GM12865 (cell line): ENCODE measurements at regions not wholly inside any gene's neighbourhood (a gene's known extent, or its start where the extent isn't known, plus 50 kb on each side); places are given as distances from the start of the nearest gene placed in this dataset.

Source experiments
- DNase-seq: peaks from one replicate; pipeline ENCODE4 v3.0.0; 2010; ENCODE audit warnings: low read depth
- H3K4me3 ChIP-seq: 2 replicates; pipeline ENCODE4 v1.5.1; 2011; ENCODE audit warnings: mild to moderate bottlenecking, low read depth, low read length, control low read depth
- TF ChIP-seq, protein P1 (sequence below): IDR thresholded peaks from 2 replicates; pipeline ENCODE4 v1.5.1; 2011; ENCODE audit warnings: low read length, control low read depth, low read depth, inconsistent platforms; ENCODE audit not compliant: insufficient read depth; ENCODE audit errors: missing control alignments

DNA sequence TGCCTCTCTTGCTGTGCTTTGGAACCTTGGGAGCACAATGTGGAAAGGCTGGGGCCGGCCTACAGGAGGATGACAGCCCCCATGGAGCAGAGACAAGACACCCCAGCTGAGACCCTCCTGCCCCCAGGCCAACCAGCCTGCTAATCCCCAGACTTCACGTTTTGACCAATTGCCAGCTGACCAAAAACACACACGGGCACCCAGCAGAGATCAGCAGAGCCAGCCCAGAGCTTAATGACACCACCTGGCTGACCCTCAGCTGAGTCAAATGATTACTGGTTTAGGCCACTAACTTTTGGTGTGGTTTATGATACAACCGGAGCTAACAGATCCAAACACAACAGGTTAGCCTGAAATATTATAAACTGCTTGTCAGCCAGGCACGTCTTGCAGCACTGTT, 111.2 kb upstream of the KIF5B start:
- H3K4me3 ChIP-seq = no peak overlapping the region
- TF ChIP-seq, protein P1, sequence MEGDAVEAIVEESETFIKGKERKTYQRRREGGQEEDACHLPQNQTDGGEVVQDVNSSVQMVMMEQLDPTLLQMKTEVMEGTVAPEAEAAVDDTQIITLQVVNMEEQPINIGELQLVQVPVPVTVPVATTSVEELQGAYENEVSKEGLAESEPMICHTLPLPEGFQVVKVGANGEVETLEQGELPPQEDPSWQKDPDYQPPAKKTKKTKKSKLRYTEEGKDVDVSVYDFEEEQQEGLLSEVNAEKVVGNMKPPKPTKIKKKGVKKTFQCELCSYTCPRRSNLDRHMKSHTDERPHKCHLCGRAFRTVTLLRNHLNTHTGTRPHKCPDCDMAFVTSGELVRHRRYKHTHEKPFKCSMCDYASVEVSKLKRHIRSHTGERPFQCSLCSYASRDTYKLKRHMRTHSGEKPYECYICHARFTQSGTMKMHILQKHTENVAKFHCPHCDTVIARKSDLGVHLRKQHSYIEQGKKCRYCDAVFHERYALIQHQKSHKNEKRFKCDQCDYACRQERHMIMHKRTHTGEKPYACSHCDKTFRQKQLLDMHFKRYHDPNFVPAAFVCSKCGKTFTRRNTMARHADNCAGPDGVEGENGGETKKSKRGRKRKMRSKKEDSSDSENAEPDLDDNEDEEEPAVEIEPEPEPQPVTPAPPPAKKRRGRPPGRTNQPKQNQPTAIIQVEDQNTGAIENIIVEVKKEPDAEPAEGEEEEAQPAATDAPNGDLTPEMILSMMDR = no peak
- DNase-seq = peak; percentile 72

DNA sequence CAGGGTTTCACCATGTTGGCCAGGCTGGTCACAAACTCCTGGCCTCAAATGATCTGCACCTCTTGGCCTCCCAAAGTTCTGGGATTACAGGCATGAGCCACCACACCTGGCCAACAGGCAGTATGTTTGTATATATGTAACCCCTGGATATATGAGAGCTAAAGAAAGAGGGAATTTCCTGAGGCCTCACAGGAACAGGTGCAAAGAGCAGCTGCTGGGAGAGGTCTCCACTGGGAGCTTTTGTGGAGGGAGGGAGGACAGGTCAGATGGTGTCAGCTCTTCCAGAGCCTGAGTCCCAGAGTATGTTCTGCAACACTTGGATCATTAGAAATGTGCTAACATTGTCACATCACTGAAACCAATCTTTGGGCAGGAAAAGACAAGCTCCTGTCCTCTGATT, 110.1 kb upstream of the KIF5B start:
- TF ChIP-seq, protein P1 = no peak
- H3K4me3 ChIP-seq = no peak overlapping the region
- DNase-seq = no peak

DNA sequence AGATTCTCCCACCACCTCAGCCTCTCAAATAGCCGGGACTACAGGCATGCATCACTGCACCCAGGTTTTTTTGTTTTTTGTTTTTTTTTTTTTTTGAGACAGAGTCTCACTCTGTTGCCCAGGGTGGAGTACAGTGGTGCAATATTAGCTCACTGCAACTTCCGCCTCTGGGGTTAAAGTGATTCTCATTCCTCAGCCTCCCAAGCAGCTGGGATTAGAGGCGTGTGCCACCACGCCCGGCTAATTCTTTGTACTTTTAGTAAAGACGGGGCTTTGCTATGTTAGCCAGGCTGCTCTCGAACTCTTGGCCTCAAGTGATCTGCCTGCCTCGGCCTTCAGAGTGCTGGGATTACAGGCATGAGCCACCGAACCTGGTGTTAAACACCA, 107.5 kb upstream of the KIF5B start:
- H3K4me3 ChIP-seq = no peak overlapping the region
- TF ChIP-seq, protein P1 = no peak
- DNase-seq = no peak

DNA sequence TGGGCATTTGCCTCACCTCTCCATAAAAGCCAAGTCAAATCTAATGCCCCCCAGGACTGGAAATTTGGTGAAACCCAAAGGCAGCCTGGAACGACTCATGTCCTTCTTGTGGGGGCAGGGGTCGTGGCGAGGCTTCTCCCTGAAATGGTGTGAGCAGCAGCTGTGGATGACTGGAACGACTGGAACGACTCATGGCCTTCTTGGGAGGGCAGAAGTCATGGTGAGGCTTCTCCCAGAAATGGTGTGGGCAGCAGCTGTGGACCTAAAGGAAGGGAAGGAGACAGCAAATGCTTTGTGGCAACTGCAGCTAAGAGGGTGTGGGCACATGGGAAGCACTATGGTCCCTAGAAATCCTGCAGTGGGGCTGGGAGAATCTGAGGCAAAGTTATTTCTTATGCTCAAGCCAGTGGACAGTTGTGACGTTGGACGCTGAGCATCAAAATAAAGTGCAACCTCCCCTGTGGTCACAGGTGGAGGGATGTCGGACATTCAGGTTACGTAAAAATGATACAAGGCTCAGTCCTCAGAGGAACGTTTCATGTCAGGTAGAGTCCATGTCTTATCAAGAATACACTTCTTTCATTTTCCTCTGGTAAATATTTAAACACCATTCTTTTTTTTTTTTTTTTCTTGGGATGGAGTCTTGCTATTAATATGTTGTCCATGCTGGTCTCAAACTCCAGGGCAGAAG, 107.0 kb upstream of the KIF5B start:
- TF ChIP-seq, protein P1 = no peak
- H3K4me3 ChIP-seq = no peak overlapping the region
- no peak for DNase-seq

DNA sequence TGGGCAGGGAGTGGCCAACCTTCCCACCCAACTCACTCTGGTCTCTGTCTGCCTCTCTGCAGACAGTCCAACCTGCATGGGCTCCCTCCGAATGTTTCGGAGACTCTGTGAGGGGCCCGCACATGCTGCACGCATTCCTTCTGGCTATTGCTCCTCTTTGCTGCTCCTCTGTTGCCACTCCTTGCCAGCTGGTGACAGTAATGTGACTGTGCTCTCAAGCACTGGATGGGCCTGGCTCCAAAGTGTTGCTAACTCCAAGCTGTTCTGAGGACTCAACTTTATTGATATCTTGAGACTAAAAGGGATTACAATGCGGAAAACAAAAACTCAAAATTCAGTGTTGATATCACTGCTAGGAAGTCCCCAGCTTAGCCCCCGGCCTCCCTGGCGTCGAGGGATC, 105.4 kb upstream of the KIF5B start:
- DNase-seq = no peak
- H3K4me3 ChIP-seq = no peak overlapping the region
- TF ChIP-seq, protein P1 = no peak

DNA sequence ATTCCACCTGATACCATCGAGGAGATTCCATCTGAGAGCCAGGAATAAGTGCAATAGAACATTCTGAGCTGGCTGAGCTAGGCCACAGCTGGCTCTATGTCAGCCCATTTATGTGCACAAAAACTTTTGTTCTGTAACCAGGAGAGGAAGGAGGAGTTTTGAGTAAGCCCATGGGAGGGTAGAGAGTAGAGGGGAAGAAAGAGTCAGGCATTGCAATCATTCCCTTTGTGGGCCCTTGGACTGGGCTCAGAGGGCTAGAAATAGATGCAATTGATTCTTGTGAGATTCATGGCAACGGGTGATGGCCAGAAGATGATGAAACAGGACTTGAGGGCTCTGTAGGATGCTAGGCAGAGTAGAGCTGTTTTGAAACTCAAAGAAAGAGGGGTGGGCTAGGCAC, 104.6 kb upstream of the KIF5B start:
- no peak for DNase-seq
- no peak overlapping the region for H3K4me3 ChIP-seq
- TF ChIP-seq, protein P1 = no peak

DNA sequence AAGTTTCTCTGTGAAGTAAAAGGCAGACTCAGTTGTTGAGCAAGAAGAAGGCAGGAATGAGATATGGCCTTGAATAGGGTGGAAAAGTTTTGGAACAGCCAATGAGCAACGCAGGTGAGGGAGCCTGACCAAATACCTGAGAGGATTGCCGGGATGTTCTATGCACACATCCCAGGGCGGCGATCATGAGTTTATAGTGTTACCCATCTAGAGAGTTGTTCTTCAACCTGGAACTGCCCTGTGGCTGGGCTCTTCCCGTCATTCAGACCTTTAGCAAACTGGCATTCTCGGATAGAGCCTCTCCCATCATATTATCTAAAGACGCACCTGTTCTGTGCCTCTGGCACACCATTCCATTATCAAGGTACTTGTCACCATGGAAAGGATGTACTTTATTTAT, 103.0 kb upstream of the KIF5B start:
- TF ChIP-seq, protein P1 = no peak
- no peak for DNase-seq

More for the DNA sequence above, 103.0 kb upstream of the KIF5B start:
- H3K4me3 ChIP-seq = no peak overlapping the region
